ENCODE measurements at regions not wholly inside any gene's neighbourhood (a gene's known extent, or its start where the extent isn't known, plus 50 kb on each side); places are given as distances from the start of the nearest gene placed in this dataset.

DNA sequence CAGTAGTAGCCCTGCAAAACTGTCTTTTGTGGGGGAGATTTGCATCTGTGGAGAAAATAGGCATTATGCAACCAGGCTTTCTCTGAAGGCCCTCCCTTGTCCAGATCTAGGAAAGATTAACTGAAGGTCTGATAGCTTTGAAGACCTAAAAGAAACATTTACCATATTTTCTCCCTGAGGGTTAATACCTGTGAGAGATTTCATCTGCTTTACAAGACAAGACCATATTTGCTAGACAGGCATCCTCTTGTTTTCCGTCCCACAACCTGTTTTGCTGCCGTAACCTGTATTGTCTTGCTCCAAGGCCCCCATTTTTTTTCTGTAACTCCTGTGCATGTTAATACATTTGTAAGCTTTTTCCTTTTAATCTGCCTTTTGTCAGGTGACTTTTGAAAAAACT, 1985.2 kb upstream of the CDH9 start:
- H3K36me3 ChIP-seq (ENCODE audit: insufficient read depth, low read length) = no peaks in the 10 kb centered on the region
- H3K4me1 Mint-ChIP-seq (ENCODE audit: low read depth) = no peaks in the 10 kb centered on the region
- no peaks in the 10 kb centered on the region for H3K4me1 ChIP-seq (ENCODE audit: insufficient read depth, low read length)
- H3K27ac Mint-ChIP-seq = no peak overlapping the region
- no peak for DNase-seq
- H3K27me3 Mint-ChIP-seq = no peaks in the 10 kb centered on the region
- ChIA-PET POLR2A (no interaction called here), CTCF (no interaction called here)
- H3K27ac ChIP-seq (ENCODE audit: low read depth in 1 of 2, low read length in 2 of 2) = no peak overlapping the region
- no peaks in the 10 kb centered on the region for H3K36me3 Mint-ChIP-seq (ENCODE audit: low read depth)
- H3K9me3 Mint-ChIP-seq = peaks cover 2% of the 10 kb centered on the region
- no peak overlapping the region for H3K4me3 ChIP-seq (ENCODE audit: low read length)
- no peaks in the 10 kb centered on the region for H3K27me3 ChIP-seq (ENCODE audit: control insufficient read depth in 1 of 2, insufficient read depth in 2 of 2, low read length in 2 of 2)
- peaks cover 0 to 9% of the 10 kb centered on the region in 2 experiments for H3K9me3 ChIP-seq (ENCODE audit: control insufficient read depth in 1 of 2, insufficient read depth in 1 of 2, low read length in 2 of 2)
- TF ChIP-seq, protein P1, sequence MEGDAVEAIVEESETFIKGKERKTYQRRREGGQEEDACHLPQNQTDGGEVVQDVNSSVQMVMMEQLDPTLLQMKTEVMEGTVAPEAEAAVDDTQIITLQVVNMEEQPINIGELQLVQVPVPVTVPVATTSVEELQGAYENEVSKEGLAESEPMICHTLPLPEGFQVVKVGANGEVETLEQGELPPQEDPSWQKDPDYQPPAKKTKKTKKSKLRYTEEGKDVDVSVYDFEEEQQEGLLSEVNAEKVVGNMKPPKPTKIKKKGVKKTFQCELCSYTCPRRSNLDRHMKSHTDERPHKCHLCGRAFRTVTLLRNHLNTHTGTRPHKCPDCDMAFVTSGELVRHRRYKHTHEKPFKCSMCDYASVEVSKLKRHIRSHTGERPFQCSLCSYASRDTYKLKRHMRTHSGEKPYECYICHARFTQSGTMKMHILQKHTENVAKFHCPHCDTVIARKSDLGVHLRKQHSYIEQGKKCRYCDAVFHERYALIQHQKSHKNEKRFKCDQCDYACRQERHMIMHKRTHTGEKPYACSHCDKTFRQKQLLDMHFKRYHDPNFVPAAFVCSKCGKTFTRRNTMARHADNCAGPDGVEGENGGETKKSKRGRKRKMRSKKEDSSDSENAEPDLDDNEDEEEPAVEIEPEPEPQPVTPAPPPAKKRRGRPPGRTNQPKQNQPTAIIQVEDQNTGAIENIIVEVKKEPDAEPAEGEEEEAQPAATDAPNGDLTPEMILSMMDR (IDR thresholded peaks at IDR 0.05) = no peak
- no peak for ATAC-seq (ENCODE audit: poor library complexity)
- H3K4me3 Mint-ChIP-seq = no peak overlapping the region
- intact Hi-C loops (cut with DNase I, micrococcal nuclease) = no loop called here

DNA sequence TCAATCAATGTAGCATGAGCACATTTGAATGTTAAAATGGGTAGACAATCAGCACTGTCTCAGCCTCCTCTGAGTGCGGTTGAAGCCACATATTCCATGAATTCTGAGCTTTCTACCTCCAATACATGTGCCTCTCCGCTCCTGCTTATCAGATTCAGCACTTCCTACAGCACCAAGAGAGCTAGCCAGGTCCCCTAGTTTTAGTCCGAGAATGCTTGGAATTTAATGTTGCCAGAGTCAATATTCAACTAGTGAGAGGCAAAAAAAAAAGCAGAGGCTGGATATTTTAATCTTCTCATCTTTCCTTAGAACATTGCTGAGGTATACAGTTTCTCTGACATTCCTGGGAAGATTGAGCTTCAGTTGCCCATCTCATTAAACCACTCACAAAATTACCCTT, 1979.1 kb upstream of the CDH9 start:
- POLR2A ChIA-PET = no interaction called here
- TF ChIP-seq, protein P1 (IDR thresholded peaks at IDR 0.05) = no peak
- H3K27ac Mint-ChIP-seq = no peak overlapping the region
- H3K27me3 Mint-ChIP-seq = no peaks in the 10 kb centered on the region
- no peak for DNase-seq
- no peak overlapping the region for H3K4me3 Mint-ChIP-seq
- no peak for ATAC-seq (ENCODE audit: poor library complexity)
- no peaks in the 10 kb centered on the region for H3K27me3 ChIP-seq (ENCODE audit: control insufficient read depth in 1 of 2, insufficient read depth in 2 of 2, low read length in 2 of 2)
- H3K27ac ChIP-seq (ENCODE audit: low read depth in 1 of 2, low read length in 2 of 2) = no peak overlapping the region
- no peak overlapping the region for H3K4me3 ChIP-seq (ENCODE audit: low read length)
- H3K4me1 ChIP-seq (ENCODE audit: insufficient read depth, low read length) = no peaks in the 10 kb centered on the region
- CTCF ChIA-PET = no interaction called here
- intact Hi-C loops (cut with DNase I, micrococcal nuclease) = no loop called here
- no peaks in the 10 kb centered on the region for H3K4me1 Mint-ChIP-seq (ENCODE audit: low read depth)
- no peaks in the 10 kb centered on the region for H3K36me3 Mint-ChIP-seq (ENCODE audit: low read depth)
- no peaks in the 10 kb centered on the region for H3K9me3 Mint-ChIP-seq
- H3K36me3 ChIP-seq (ENCODE audit: insufficient read depth, low read length) = no peaks in the 10 kb centered on the region
- peaks cover 4 to 8% of the 10 kb centered on the region in 2 experiments for H3K9me3 ChIP-seq (ENCODE audit: control insufficient read depth in 1 of 2, insufficient read depth in 1 of 2, low read length in 2 of 2)

DNA sequence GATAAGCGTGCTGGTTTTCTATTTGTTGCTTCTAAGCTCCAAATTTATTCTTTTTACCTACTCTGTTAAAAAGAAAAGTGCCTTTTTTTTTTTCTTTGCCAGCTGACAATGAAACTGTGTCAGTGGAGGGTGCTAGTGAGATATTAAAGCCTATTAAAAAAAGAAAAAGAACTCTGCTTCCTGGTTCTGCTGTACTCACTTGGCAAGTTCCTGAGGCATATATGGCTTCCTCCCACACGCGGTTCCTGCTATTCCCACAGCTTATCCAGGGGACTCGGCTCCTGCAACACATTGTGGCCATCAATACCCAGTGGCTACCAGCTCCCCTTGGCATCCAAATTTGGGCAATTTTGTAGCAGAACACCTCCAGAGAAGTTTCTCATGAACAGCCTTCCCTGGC, 1977.7 kb upstream of the CDH9 start:
- Histone ChIP-seq H3K27me3 (ENCODE audit: control insufficient read depth in 1 of 2, insufficient read depth in 2 of 2, low read length in 2 of 2) (no peaks in the 10 kb centered on the region), H3K4me3 (ENCODE audit: low read length) (no peak overlapping the region), H3K9me3 (ENCODE audit: control insufficient read depth in 1 of 2, insufficient read depth in 1 of 2, low read length in 2 of 2) (peaks cover 4 to 8% of the 10 kb centered on the region in 2 experiments), H3K36me3 (ENCODE audit: insufficient read depth, low read length) (no peaks in the 10 kb centered on the region), H3K27ac (ENCODE audit: low read depth in 1 of 2, low read length in 2 of 2) (no peak overlapping the region), H3K4me1 (ENCODE audit: insufficient read depth, low read length) (no peaks in the 10 kb centered on the region)
- Mint-ChIP-seq H3K27ac (no peak overlapping the region), H3K36me3 (ENCODE audit: low read depth) (no peaks in the 10 kb centered on the region), H3K4me1 (ENCODE audit: low read depth) (no peaks in the 10 kb centered on the region), H3K27me3 (no peaks in the 10 kb centered on the region), H3K4me3 (no peak overlapping the region), H3K9me3 (no peaks in the 10 kb centered on the region)
- no peak for DNase-seq
- TF ChIP-seq, protein P1 (IDR thresholded peaks at IDR 0.05) = no peak
- ChIA-PET POLR2A (no interaction called here), CTCF (no interaction called here)
- intact Hi-C loops (cut with DNase I, micrococcal nuclease) = no loop called here
- no peak for ATAC-seq (ENCODE audit: poor library complexity)

All from CD4-positive, alpha-beta T cell (primary cell).